K562 (cell line): ENCODE measurements at regions not wholly inside any gene's neighbourhood (a gene's known extent, or its start where the extent isn't known, plus 50 kb on each side); places are given as distances from the start of the nearest gene placed in this dataset.

Experiments
- ATAC-seq: fragments of 200-7000 bp; cut with Tn5 transposase; 3 replicates; pipeline ENCODE4 v1.9.1; 2020; ENCODE audit warnings: moderate library complexity
- BruUV-seq: library from RNA; stranded (reverse); fragments of 400-500 nt; replicated peaks from 2 replicates; lab custom pipeline; 2021; lab: Mats Ljungman, UMichigan
- CTCF ChIA-PET: fragments of 300-600 bp; formaldehyde crosslinking; extraction: SDS; loops from one replicate; lab custom pipeline; 2021; ENCODE audit warnings: low intra/inter-chr PET ratio; lab: Yijun Ruan, JAX
- POLR2A ChIA-PET: fragments of 300-600, 350-650 bp; sonication (Branson Sonifier 250); formaldehyde crosslinking; extraction: SDS; loops from one replicate; lab custom pipeline; 2021; ENCODE audit warnings: antibody characterized with exemption, inconsistent platforms; lab: Yijun Ruan, JAX
- DNase-seq, 4 experiments: peaks; one replicate each; pipeline versions ENCODE4 v3.0.0 to v3.0.0-alpha.2; 2011 to 2018; ENCODE audit warnings: low spot score in 3 of 4, mixed read lengths in 3 of 4; ENCODE audit errors: extremely low read depth in 1 of 4
- FAIRE-seq: peaks from 2 replicates; lab custom pipeline; 2011; peaks lifted over from hg19 to GRCh38; lab: Jason Lieb, UNC
- H2AFZ ChIP-seq: 2 replicates; pipeline ENCODE4 v1.6.0; 2011; ENCODE audit warnings: low read depth, low read length, control low read depth, inconsistent platforms
- H3K27ac ChIP-seq: fragments of 200-600 bp; 3 replicates; pipeline ENCODE4 v1.8.0; 2011; ENCODE audit warnings: low read depth, mild to moderate bottlenecking, control low read depth, inconsistent platforms, low read length, moderate library complexity, mixed read lengths; ENCODE audit errors: extremely low read depth
- H3K27me3 ChIP-seq, 2 experiments: fragments of 300-600 bp in 1 of 2; 2 replicates in 1 of 2; 3 replicates in 1 of 2; pipeline versions ENCODE4 v1.6.0 to v1.8.0; 2011; ENCODE audit warnings: inconsistent platforms in 2 of 2, low read length in 2 of 2, mild to moderate bottlenecking in 1 of 2, mixed read lengths in 1 of 2, moderate library complexity in 1 of 2; ENCODE audit not compliant: control insufficient read depth in 2 of 2, insufficient read depth in 2 of 2
- H3K36me3 ChIP-seq: fragments of 300-600 bp; 3 replicates; pipeline ENCODE4 v1.8.0; 2011; ENCODE audit warnings: mild to moderate bottlenecking, low read length, inconsistent platforms; ENCODE audit not compliant: control insufficient read depth, insufficient read depth
- H3K4me1 ChIP-seq, 2 experiments: fragments of 200-600 bp in 1 of 2; replicated peaks in 1 of 2; 2 replicates in 1 of 2; 3 replicates in 1 of 2; pipeline versions ENCODE4 v1.5.1 to v1.8.0; 2011; ENCODE audit warnings: inconsistent platforms in 2 of 2, low read length in 2 of 2, mild to moderate bottlenecking in 1 of 2, mixed read lengths in 1 of 2, moderate library complexity in 1 of 2; ENCODE audit not compliant: control insufficient read depth in 2 of 2, insufficient read depth in 2 of 2
- H3K4me2 ChIP-seq: 2 replicates; pipeline ENCODE4 v1.6.1; 2011; ENCODE audit warnings: low read length, control low read depth, inconsistent platforms, mixed read lengths; ENCODE audit not compliant: insufficient read depth
- H3K4me3 ChIP-seq: fragments of 200-600 bp; sonication (generic), shearing (Covaris generic); 2 replicates; pipeline ENCODE4 v1.5.1; 2016; ENCODE audit warnings: control low read depth, inconsistent platforms
- H3K79me2 ChIP-seq: fragments of 200-600 bp; 3 replicates; pipeline ENCODE4 v1.8.0; 2011; ENCODE audit warnings: low read length, inconsistent platforms; ENCODE audit not compliant: control insufficient read depth, insufficient read depth
- H3K9ac ChIP-seq, 2 experiments: 2 replicates each; pipeline versions ENCODE4 v1.6.0 to v1.6.1; 2011; ENCODE audit warnings: low read depth in 2 of 2, low read length in 2 of 2, control low read depth in 1 of 2, inconsistent platforms in 1 of 2, mild to moderate bottlenecking in 1 of 2, mixed read lengths in 1 of 2; ENCODE audit not compliant: insufficient read depth in 1 of 2
- H3K9me1 ChIP-seq: one replicate; pipeline ENCODE4 v1.6.0; 2011; ENCODE audit warnings: inconsistent platforms, mild to moderate bottlenecking, low read length, moderate library complexity; ENCODE audit not compliant: control insufficient read depth, insufficient read depth
- H3K9me3 ChIP-seq: replicated peaks from 2 replicates; pipeline ENCODE4 v1.5.1; 2011; ENCODE audit warnings: low read depth, low read length, inconsistent platforms; ENCODE audit not compliant: control insufficient read depth, insufficient read depth
- H4K20me1 ChIP-seq: replicated peaks from 2 replicates; pipeline ENCODE4 v1.6.1; 2011; ENCODE audit warnings: low read length, inconsistent platforms, mixed read lengths; ENCODE audit not compliant: control insufficient read depth, insufficient read depth
- FOXK1 ChIP-seq: sonication (generic); formaldehyde crosslinking; IDR thresholded peaks from 2 replicates; pipeline ENCODE4 v1.8.0; 2022; ENCODE audit warnings: missing genetic modification reagents, mild to moderate bottlenecking, borderline replicate concordance
- KDM1A ChIP-seq, 2 experiments: fragments of 450-650 bp; IDR thresholded peaks; 2 replicates each; pipeline ENCODE4 v1.6.1; 2016; ENCODE audit warnings: mild to moderate bottlenecking in 2 of 2
- NBN ChIP-seq: fragments of 450-650 bp; IDR thresholded peaks from 2 replicates; pipeline ENCODE4 v1.6.1; 2016; ENCODE audit warnings: low read depth, mild to moderate bottlenecking
- RAD21 ChIP-seq, 2 experiments: fragments of 250-450 bp in 1 of 2; fragments of 450-650 bp in 1 of 2; sonication (Bioruptor Pico) in 1 of 2; formaldehyde crosslinking in 1 of 2; IDR thresholded peaks in 1 of 2; conservative IDR thresholded peaks in 1 of 2; 2 replicates each; pipeline versions ENCODE4 v1.4.0 to v1.8.0; 2020 to 2022; ENCODE audit warnings: mild to moderate bottlenecking in 2 of 2, moderate library complexity in 1 of 2
- SMARCC2 ChIP-seq: fragments of 450-650 bp; IDR thresholded peaks from 2 replicates; pipeline ENCODE4 v1.6.1; 2017; ENCODE audit warnings: antibody characterized with exemption, moderate library complexity, mild to moderate bottlenecking, low read depth
- ZNF197 ChIP-seq: fragments of 200-800 bp; sonication (Bioruptor generic); IDR thresholded peaks from 2 replicates; pipeline ENCODE4 v1.6.1; 2016; ENCODE audit warnings: low read depth, missing genetic modification characterization, missing compliant biosample characterization
- ZNF586 ChIP-seq: fragments of 450-650 bp; formaldehyde crosslinking; conservative IDR thresholded peaks from 2 replicates; pipeline ENCODE4 v1.4.0; 2020; ENCODE audit warnings: mild to moderate bottlenecking, moderate library complexity
- WGBS: fragments of 100-300 bp; shearing (Covaris generic); methylation state at CpG from one replicate; pipeline ENCODE4 v1.1.6; 2016; ENCODE audit warnings: low coverage, mixed read lengths; ENCODE audit not compliant: insufficient coverage; ENCODE audit errors: missing lambda C conversion rate; 5-methylcytosine and 5-hydroxymethylcytosine counted together
- in situ Hi-C: fragments of 300-500 bp; cut with MboI; formaldehyde crosslinking; loops from 4 replicates; pipeline ENCODE4 v1.15.0; 2018; ENCODE audit warnings: inconsistent platforms, mixed read lengths
- intact Hi-C: fragments of 100-400 bp; cut with micrococcal nuclease; formaldehyde crosslinking; loops from 2 replicates; pipeline ENCODE4 v1.14.2; 2022
- TF ChIP-seq, protein P1 (sequence below): fragments of 250-450 bp; sonication (Bioruptor Pico); IDR thresholded peaks from 2 replicates; pipeline ENCODE4 v1.5.0; 2021; ENCODE audit warnings: mild to moderate bottlenecking, borderline replicate concordance

GRCh38 chr3:72669224-72669623 is 179.0 kb downstream of the SHQ1 start:
- no TSS peak for BruUV-seq
- TF ChIP-seq RAD21 (CRISPR knock-in tag; conservative IDR thresholded peaks at IDR 0.05 in 1 of 2, IDR thresholded peaks at IDR 0.05 in 1 of 2) (no peak), NBN (no peak), ZNF586 (CRISPR knock-in tag) (no peak), KDM1A (IDR thresholded peaks at IDR 0.05) (no peak), SMARCC2 (no peak), ZNF197 (no peak), FOXK1 (CRISPR knock-in tag) (no peak)
- TF ChIP-seq, protein P1, sequence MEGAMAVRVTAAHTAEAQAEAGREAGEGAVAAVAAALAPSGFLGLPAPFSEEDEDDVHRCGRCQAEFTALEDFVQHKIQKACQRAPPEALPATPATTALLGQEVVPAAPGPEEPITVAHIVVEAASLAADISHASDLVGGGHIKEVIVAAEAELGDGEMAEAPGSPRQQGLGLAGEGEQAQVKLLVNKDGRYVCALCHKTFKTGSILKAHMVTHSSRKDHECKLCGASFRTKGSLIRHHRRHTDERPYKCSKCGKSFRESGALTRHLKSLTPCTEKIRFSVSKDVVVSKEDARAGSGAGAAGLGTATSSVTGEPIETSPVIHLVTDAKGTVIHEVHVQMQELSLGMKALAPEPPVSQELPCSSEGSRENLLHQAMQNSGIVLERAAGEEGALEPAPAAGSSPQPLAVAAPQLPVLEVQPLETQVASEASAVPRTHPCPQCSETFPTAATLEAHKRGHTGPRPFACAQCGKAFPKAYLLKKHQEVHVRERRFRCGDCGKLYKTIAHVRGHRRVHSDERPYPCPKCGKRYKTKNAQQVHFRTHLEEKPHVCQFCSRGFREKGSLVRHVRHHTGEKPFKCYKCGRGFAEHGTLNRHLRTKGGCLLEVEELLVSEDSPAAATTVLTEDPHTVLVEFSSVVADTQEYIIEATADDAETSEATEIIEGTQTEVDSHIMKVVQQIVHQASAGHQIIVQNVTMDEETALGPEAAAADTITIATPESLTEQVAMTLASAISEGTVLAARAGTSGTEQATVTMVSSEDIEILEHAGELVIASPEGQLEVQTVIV = no peak

More at GRCh38 chr3:72669224-72669623, 179.0 kb downstream of the SHQ1 start:
- intact Hi-C loops (no loop called here), in situ Hi-C loops (loop anchor here (5.0 kb wide), 1 partner anchor 153 kb away; no protein-coding TSS in a partner anchor)
- WGBS = 15% methylated on average over 2 of the region's 2 CpGs
- no peaks in the 10 kb centered on the region for H3K4me1 ChIP-seq
- H3K9me1 ChIP-seq = no peaks in the 10 kb centered on the region
- no peak for DNase-seq
- POLR2A ChIA-PET = no interaction called here
- CTCF ChIA-PET = no interaction called here
- ATAC-seq = no peak
- no peaks in the 10 kb centered on the region for H3K36me3 ChIP-seq
- no peak overlapping the region for H3K27ac ChIP-seq
- FAIRE-seq = no peak
- H3K79me2 ChIP-seq = no peaks in the 10 kb centered on the region
- no peak overlapping the region for H3K4me2 ChIP-seq
- H3K9me3 ChIP-seq = no peaks in the 10 kb centered on the region
- H4K20me1 ChIP-seq = no peaks in the 10 kb centered on the region
- no peak overlapping the region for H3K9ac ChIP-seq
- no peak overlapping the region for H2AFZ ChIP-seq
- H3K4me3 ChIP-seq = no peak overlapping the region
- H3K27me3 ChIP-seq = peaks cover 0 to 5% of the 10 kb centered on the region in 2 experiments; a peak in 2 of 5 replicates
